ENCODE measurements at regions not wholly inside any gene's neighbourhood (a gene's known extent, or its start where the extent isn't known, plus 50 kb on each side); places are given as distances from the start of the nearest gene placed in this dataset.

- H3K4me3 ChIP-seq (ENCODE audit: low read depth, low read length), result no peak overlapping the region
- TF ChIP-seq, protein P1, sequence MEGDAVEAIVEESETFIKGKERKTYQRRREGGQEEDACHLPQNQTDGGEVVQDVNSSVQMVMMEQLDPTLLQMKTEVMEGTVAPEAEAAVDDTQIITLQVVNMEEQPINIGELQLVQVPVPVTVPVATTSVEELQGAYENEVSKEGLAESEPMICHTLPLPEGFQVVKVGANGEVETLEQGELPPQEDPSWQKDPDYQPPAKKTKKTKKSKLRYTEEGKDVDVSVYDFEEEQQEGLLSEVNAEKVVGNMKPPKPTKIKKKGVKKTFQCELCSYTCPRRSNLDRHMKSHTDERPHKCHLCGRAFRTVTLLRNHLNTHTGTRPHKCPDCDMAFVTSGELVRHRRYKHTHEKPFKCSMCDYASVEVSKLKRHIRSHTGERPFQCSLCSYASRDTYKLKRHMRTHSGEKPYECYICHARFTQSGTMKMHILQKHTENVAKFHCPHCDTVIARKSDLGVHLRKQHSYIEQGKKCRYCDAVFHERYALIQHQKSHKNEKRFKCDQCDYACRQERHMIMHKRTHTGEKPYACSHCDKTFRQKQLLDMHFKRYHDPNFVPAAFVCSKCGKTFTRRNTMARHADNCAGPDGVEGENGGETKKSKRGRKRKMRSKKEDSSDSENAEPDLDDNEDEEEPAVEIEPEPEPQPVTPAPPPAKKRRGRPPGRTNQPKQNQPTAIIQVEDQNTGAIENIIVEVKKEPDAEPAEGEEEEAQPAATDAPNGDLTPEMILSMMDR (IDR thresholded peaks at IDR 0.05; ENCODE audit: low read depth, low read length), result no peak
These were observed 129.7 kb downstream of the SNX5 start for GRCh38 chr20:17838921-17839320.

DNA sequence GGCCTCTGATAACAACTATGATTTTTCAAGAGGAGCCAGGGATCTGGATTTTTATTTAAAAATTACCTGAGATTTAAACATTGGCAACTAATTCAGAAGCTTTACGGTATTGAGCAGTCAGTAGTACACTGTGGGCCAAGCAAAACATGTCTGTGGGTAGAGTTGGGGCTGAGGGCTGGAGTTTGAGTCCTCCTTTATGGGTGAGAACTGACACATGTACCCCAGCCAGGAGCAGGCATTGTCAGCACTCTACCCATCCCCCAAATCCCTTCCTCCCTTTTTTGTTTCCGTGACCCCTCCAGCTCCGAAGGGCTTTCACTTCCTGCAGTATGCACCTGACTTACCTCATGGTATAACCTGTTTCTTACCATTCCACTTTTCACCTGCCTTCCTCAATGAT lies 131.4 kb downstream of the SNX5 start:
- no peak overlapping the region for H3K4me3 ChIP-seq (ENCODE audit: low read depth, low read length)
- TF ChIP-seq, protein P1 (IDR thresholded peaks at IDR 0.05; ENCODE audit: low read depth, low read length), result no peak

DNA sequence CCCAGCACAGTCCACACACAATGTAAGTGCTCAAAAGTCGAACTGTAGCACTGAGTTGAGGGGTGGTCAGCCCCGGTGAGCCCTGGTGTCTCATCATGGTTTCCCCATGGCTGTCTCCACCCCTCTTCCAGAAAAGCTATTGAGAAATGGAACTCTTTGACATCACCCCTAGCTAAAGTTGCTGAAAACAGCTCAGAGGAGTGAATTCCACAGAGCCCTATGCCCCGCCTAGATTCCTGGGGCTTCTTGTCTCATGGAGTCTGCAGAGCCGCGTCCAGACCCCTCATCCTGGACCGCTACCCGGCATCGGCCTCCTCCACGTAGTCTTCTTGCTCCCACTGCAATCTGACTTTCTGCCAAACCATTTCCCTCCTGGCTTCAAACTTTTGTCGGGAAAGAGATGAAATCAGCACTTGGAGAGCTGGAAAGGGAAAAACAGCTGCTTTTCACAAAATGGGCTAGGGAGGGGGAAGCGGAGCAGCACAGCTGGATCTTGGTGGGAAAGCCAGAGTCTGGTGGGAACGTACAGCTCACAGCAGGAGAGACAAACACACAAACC lies 132.2 kb downstream of the SNX5 start:
- TF ChIP-seq, protein P1 (IDR thresholded peaks at IDR 0.05; ENCODE audit: low read depth, low read length), result no peak
- peak overlapping the region; percentile 14 for H3K4me3 ChIP-seq (ENCODE audit: low read depth, low read length)

DNA sequence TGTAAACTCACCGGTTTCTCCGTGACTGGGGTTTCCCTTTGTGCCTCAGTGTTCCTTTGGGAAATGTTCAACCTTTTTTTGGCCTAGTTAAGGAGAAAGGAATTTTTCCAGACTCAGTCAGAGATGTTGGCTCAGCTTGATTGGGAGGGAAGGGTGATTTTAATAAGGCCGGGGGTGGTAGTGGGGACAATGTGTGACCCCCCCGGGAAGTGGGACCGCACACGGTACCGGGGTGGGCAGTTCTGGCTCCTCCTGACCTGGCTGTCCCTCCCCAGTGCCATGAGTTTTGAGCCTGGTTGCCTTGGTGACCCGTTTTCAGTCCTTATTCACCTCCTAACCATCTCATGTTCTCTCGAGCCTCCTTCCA lies 132.7 kb downstream of the SNX5 start:
- H3K4me3 ChIP-seq (ENCODE audit: low read depth, low read length), result no peak overlapping the region
- TF ChIP-seq, protein P1 (IDR thresholded peaks at IDR 0.05; ENCODE audit: low read depth, low read length), result no peak

DNA sequence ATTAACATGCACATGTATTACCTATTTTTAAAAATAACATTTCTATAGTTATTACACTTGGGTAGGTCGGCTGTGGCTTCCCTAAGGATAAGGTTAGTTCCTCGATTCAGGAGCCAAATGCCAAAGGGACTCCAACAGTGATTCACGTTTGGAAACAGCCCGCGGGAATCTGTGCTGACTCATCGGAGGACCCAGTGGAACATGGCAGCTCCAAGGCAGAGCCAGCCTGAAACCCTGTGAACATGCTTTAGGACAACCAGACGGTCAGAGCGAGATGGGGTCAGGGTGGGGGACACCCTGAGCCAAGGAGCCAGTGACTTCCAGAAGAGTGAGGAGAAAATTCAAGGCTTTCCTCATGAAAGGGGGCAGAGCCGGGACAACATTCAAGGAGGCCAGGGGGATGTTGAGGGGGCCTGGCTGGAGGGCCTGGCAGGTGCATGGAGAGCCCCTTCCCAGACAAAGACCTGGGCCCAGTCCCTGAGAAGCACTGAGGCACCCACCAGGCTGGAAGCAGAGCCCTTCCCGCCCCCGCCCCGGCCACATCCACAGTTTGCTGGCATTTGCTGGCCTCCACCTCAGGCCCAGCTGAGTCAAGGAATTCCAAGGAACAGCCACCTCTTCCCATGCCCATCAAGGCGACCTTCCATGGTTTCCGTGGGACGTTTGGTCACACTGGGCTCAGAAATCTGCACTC lies 133.2 kb downstream of the SNX5 start:
- no peak overlapping the region for H3K4me3 ChIP-seq (ENCODE audit: low read depth, low read length)
- TF ChIP-seq, protein P1 (IDR thresholded peaks at IDR 0.05; ENCODE audit: low read depth, low read length), result no peak

GRCh38 chr20:17834804-17835203 lies 133.8 kb downstream of the SNX5 start:
- H3K4me3 ChIP-seq (ENCODE audit: low read depth, low read length), result no peak overlapping the region
- TF ChIP-seq, protein P1 (IDR thresholded peaks at IDR 0.05; ENCODE audit: low read depth, low read length), result no peak

- TF ChIP-seq, protein P1 (IDR thresholded peaks at IDR 0.05; ENCODE audit: low read depth, low read length), result no peak
- H3K4me3 ChIP-seq (ENCODE audit: low read depth, low read length), result no peak overlapping the region
These were observed 133.4 kb downstream of the BANF2 start for GRCh38 chr20:17833036-17833674.
